HG03103 (cell line): ENCODE measurements at regions not wholly inside any gene's neighbourhood (a gene's known extent, or its start where the extent isn't known, plus 50 kb on each side); places are given as distances from the start of the nearest gene placed in this dataset.

Experiments used
- ATAC-seq: cut with Tn5 transposase; IDR thresholded peaks from one replicate; pipeline ENCODE4 v1.9.1; 2021; ENCODE audit warnings: low read depth; ENCODE audit not compliant: unreplicated experiment

- no peak for ATAC-seq
Observed at GRCh38 chr10:128514536-128514935, 388.3 kb upstream of the MKI67 start.

DNA sequence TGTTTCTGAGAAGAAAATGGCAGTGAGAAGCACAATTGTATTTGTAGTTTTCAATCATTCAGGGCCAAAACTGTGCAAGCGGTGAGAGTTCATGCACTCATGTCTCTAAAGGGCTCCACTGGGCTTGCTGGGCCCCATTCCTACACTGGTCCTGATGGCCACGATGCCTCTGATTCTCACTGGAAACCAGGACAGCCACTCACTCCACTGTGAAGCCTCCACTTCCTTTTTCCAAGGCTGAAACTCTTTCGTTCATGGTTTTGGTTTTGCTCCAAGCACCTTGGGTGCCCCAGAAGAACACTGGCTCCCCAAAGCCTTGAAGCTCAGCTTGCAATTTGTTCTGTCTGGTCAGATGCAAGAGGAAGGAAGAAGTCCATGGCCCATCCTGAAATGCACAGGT lies 390.0 kb upstream of the MKI67 start:
- no peak for ATAC-seq

DNA sequence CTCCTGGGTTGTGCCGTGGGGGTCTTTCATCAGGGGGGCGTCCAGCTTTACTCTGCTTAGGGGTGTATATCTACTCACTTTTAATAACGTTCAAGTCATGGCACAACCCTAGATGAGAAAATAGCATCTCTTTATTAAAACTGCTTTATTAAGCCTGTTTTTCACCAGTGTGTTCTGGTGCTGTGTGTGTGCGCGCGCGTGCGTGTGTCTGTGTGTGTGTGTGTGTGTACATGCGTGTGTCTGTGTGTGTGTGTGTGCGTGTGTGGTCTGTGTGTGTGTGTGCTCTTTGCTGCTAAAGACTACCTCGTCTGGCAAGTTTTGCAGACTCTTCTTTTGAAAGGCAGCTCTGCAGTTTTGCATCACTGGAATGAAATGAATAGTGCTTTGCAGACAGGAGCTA lies 390.9 kb upstream of the MKI67 start:
- no peak for ATAC-seq

DNA sequence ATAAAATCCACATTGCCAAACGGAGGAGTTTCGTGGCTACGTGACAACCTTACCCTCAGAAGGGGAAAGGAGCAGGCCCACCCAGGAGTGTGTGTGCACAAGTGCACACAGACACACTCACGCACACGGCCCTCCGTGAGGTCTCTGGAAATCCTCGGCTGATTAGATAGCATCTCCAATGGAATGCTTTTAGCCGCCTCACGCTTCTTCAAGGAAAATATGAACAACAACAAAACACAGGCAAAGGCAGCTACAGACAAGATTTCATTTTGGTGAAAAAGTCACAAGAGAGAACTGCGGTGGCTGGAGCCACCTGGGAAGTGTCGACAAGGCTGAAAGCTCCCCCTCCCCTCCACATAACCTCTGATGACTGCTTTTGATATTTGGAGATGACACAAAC lies 391.8 kb upstream of the MKI67 start:
- no peak for ATAC-seq

DNA sequence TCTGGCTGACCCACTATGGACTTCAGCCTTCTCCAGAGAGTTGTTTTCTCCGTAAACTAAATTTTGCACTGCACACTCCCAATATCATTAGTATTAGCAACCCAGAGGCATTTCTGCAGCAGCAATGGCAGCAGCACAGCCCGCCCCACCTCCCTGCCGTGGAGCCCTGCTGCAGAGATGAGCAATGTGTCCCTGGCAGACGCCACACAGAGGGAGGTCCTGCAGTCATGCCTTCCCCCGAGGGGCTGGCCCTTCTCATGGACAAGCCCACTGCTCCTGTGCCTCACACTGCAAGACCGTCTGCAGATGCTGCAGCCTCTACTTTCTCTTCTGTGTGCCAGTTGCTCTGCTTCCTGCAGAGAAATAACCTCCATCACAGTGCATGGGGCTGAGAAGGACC lies 393.4 kb upstream of the MKI67 start:
- ATAC-seq, result no peak

DNA sequence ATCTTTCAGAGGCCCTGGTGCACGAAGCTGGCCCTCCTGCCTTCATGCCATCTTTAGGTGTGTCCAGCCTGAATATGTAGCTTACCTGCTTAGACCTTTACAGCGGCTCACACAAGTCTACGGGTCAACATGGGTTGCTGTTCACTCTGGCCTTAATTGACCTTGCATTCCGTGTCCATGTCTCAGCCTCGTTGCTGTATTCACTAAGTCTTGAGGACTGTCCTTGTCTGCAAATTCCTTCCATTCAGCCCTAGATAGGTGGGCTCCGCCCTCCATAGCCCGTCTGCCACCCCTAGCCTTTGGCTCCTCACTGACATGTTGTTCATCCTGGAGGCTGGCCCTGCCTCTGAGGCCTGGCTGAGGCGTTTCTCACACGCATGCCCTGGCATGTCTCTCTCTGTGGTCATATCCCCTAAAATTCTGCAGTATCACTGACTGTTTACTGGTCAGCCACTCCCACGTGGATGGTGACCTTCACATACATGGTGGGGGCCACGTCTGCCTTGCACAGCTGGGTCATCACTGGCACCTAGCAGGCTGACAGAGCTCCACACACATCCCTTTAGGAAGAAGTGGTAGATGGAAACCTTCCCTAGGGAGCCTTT lies 394.1 kb upstream of the MKI67 start:
- ATAC-seq, result no peak

DNA sequence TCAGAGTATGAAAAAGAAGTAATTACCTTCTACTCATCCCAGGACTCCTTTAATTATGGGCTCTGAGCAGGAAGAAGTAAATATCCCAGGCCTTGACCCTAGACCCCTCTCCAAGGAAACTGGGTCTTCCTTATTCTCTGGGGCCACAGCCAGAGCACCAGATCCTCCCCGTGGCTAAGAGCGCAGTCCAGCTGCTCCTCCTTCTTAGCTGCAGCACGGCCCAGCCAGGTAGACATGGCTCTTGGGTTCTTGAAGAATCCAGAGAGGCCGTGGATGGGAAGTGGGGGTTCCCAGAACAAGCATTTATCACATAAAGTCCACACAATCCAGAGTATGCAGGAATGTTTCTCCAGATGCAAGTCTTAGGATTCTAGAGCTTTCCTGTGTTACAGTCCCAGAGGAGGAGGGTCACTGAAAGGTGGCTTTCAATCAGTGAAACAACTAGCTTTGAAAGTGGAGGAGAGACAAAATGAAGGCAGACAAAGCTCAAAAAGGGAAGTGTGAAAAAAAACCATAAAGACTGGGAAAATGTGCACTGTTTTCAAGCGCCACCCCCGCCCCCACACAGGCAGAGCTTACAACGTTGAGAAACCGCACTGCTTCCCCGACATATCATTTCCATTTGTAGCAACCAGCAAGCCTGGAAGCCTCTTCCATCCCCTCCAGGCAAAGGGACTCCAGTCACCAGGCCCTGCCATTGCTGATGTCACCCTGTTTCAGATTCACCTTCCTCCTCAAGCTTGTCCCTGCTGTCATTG lies 396.5 kb upstream of the MKI67 start:
- ATAC-seq, result no peak

DNA sequence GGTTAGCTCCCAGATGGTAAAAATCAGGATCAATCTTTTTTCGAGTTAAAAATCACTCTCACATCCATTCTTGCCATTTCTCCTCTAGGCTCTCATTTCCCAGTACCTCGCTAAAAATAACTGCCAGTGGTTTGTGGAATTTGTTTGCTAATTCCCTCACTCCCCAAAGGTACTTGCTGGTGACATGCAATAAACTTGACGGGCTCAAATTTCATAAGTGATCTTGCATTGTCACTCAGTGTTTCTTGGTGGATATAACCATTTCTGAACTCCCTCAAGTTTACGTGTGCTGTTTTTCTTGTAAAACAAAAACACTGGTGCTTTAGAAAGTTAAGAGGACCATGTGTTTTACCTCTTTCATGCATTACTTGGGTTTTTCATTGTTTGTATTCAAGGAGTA lies 399.2 kb upstream of the MKI67 start:
- no peak for ATAC-seq

DNA sequence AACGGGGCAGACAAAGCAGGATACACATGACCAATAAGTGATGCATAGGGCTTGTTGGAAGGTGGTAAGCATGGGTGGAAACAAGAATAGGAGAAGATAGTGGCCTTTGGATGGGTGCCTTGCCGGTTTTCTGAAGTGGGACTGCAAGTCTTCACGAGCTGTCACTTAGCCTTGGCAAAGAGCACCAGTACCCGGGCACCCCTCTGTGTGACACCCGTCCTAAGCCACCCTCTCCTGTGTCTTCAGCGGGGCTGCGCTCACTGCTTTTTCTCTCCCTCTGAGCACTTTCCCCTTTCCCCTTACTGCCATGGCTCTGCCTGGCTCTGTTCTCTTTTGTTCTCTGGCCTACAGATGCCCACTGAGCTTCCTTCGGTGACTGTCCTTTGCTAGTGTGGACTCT lies 399.7 kb upstream of the MKI67 start:
- ATAC-seq, result no peak

DNA sequence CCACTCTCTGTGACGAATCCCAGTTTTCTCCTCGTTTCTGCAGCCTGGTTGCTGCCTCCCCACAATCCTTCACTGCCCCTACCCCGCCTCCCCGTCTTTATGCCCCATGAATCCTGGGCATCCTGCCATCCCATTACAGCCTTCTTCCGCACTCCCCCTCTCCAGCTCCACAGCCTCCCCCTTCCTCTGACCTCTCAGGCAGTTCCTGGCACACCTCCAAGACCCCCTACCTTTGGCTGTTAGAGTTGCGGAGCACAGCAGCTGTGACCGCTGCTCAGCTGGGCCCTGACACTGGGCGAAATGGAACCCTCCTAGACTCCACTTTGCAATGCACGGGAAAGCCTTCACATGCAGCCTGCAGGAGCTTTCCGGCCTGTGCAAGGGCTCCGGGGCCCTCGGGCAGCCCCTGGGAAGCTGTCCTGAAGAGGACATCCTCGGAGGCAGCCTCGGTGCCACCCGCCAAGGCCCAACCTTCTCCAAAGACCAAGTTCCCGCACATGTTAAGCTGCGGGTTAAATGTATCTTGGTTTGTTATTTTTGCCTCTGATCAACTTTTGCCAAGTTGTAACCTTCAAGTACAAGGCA lies 400.7 kb upstream of the MKI67 start:
- ATAC-seq, result no peak

DNA sequence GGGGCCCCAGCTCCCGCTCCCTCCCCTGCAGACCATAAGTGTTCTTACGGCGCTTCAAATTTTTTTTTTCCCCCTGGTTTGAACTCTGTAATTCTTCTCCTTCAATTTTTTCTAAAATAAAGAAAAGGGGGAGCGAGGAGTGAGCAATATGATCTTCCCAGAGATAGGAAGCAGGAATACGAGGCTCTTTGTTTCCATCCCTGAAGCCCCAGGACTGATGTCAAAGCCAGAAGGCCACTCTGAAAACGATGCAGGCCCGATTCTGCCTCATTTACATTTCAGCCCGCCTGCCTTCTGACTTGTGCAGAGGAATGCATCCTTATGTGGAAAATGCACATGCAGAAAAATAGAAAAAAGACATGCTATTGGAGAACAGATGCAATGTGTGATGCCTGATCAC lies 401.5 kb upstream of the MKI67 start:
- ATAC-seq, result no peak

GRCh38 chr10:128528167-128528566 lies 401.9 kb upstream of the MKI67 start:
- no peak for ATAC-seq

DNA sequence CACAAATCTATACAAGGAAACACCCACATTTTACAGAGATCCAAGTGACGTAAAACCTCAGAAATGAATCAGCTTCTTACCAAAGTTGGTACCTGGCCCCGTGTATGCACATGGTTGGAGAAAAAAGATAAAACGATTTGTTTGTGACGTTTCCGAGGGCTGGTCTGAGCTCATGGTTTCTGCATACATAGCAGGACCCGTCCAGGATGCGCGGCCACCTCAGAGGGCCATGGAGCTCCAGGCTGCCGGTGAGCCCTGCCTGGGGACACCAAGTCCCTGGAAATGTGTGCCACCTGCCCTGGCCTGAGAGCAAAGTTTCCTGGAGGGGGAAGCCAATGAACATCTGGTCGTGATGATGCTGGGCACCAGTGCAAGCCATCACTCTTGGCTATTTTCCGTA lies 402.6 kb upstream of the MKI67 start:
- ATAC-seq, result no peak

GRCh38 chr10:128529225-128529624 lies 403.0 kb upstream of the MKI67 start:
- ATAC-seq, result no peak

DNA sequence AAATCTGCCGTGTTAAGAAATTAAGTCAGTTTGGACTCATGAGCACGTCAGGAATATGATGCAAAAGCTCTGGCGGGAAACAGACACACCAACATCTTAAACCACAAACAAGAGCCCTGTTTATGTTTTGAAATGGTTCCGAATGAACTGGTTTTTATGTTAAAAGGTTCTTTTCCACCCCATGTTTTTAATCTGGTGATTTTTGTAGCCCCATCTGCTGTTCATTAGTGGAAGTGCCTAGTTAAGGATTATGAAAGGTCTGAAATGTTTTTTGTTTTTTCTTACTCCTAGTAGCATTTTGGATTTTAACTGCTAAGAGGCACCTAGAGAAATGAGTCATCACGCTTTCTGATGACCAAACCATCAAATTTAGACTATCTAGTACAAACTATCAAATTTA lies 404.1 kb upstream of the MKI67 start:
- no peak for ATAC-seq

GRCh38 chr10:128530946-128531345 lies 404.7 kb upstream of the MKI67 start:
- no peak for ATAC-seq

DNA sequence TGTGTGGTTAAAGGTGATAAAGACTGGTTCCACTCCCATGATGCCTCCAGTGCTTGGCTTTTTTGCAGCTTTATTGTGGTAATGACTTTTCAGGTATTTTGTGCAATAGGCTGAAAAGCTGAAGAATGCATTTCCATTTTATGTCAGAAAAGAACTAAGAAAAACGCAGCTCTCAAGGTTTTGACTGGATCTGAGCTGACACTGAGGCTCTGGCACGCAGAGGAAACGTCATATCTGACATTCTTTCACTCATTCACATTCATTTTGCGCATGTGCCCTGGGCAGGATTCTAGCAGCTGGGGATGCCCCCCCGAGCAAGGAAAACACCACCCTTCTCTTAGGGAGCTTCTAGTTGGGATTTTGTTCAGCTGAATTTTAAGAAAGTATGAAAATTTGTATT lies 408.5 kb upstream of the MKI67 start:
- no peak for ATAC-seq

DNA sequence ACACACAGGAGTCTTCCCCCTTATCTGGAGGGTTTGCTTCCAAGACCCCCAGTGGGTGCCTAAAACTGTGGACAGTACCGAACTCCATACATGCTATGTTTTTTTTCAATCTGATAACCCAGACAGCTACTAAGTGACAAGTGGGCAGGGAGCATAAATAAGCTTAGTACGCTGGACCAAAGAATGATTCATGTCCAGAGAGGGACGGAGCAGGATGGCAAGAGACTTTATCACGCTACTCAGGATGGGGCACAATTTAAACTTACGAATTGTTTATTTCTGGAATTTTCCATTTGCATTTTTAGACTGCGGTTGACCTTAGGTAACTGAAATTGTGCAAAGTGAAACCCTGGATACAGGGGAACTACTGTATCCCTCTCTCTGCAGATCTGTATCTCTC lies 410.0 kb upstream of the MKI67 start:
- ATAC-seq, result no peak

DNA sequence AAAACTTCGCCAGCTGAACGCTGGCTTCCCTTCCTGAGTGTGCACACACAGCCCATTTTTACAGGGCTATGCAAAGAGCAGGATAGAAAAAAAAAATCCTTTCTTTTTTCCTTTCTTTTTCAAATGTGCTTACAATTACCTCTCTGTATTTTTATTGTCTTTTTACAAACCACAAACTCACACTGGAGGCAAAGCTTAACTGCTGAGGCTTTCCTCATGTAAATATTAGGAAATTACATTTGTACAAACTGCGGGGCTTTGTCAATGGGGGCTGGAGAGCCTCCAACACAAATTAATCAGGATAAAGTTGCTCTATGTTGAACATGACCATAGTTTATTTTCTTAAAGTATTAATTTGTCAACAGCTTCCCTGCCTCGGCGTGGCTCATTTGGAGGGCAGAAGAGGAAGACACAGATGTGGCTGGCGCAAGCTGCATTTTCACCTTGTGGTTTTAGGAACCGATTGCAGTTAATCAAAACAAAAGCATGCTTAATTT lies 411.7 kb upstream of the MKI67 start:
- no peak for ATAC-seq

- no peak for ATAC-seq
Observed at GRCh38 chr10:128538671-128539070, 412.4 kb upstream of the MKI67 start.

GRCh38 chr10:128539510-128540127 lies 413.4 kb upstream of the MKI67 start:
- no peak for ATAC-seq
